HL-60 (cell line): ENCODE measurements at regions not wholly inside any gene's neighbourhood (a gene's known extent, or its start where the extent isn't known, plus 50 kb on each side); places are given as distances from the start of the nearest gene placed in this dataset.

Experiments
- GABPA ChIP-seq: IDR thresholded peaks from 2 replicates; pipeline ENCODE4 v1.6.1; 2012; ENCODE audit warnings: low read depth
- POLR2AphosphoS5 ChIP-seq: IDR thresholded peaks from 2 replicates; pipeline ENCODE4 v1.6.1; 2012; ENCODE audit warnings: low read depth
- TF ChIP-seq, protein P1 (sequence below): IDR thresholded peaks from one replicate; pipeline ENCODE4 v1.5.1; 2011; ENCODE audit warnings: low read length, control low read depth, inconsistent platforms; ENCODE audit not compliant: insufficient read depth
- TF ChIP-seq, protein P2 (sequence below): IDR thresholded peaks from 2 replicates; pipeline ENCODE4 v1.6.1; 2012; ENCODE audit warnings: low read depth; ENCODE audit not compliant: insufficient replicate concordance

DNA sequence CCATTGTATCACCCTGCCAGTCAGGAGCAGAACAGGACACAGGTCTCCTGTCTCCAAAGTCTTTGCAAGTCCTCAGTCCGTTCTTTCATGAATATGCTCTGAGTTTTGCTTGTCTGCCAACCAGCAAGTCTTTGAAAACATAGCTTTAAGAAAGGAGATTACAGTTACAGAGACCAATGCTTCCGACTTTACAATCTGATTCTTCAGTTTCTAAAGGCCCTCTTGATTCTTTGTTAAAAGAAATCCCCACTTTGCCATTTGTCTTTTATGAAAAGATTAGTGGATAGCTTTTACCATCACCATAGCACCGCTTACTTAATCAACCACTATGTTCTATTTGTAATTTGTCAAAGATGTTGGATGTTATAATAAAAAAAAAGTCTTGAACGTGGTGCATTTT, 562.8 kb upstream of the BTBD3 start:
- TF ChIP-seq, protein P1, sequence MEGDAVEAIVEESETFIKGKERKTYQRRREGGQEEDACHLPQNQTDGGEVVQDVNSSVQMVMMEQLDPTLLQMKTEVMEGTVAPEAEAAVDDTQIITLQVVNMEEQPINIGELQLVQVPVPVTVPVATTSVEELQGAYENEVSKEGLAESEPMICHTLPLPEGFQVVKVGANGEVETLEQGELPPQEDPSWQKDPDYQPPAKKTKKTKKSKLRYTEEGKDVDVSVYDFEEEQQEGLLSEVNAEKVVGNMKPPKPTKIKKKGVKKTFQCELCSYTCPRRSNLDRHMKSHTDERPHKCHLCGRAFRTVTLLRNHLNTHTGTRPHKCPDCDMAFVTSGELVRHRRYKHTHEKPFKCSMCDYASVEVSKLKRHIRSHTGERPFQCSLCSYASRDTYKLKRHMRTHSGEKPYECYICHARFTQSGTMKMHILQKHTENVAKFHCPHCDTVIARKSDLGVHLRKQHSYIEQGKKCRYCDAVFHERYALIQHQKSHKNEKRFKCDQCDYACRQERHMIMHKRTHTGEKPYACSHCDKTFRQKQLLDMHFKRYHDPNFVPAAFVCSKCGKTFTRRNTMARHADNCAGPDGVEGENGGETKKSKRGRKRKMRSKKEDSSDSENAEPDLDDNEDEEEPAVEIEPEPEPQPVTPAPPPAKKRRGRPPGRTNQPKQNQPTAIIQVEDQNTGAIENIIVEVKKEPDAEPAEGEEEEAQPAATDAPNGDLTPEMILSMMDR = no peak
- TF ChIP-seq POLR2AphosphoS5 = no peak
- TF ChIP-seq, protein P2, sequence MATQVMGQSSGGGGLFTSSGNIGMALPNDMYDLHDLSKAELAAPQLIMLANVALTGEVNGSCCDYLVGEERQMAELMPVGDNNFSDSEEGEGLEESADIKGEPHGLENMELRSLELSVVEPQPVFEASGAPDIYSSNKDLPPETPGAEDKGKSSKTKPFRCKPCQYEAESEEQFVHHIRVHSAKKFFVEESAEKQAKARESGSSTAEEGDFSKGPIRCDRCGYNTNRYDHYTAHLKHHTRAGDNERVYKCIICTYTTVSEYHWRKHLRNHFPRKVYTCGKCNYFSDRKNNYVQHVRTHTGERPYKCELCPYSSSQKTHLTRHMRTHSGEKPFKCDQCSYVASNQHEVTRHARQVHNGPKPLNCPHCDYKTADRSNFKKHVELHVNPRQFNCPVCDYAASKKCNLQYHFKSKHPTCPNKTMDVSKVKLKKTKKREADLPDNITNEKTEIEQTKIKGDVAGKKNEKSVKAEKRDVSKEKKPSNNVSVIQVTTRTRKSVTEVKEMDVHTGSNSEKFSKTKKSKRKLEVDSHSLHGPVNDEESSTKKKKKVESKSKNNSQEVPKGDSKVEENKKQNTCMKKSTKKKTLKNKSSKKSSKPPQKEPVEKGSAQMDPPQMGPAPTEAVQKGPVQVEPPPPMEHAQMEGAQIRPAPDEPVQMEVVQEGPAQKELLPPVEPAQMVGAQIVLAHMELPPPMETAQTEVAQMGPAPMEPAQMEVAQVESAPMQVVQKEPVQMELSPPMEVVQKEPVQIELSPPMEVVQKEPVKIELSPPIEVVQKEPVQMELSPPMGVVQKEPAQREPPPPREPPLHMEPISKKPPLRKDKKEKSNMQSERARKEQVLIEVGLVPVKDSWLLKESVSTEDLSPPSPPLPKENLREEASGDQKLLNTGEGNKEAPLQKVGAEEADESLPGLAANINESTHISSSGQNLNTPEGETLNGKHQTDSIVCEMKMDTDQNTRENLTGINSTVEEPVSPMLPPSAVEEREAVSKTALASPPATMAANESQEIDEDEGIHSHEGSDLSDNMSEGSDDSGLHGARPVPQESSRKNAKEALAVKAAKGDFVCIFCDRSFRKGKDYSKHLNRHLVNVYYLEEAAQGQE = no peak
- TF ChIP-seq GABPA = no peak
